Fibroblast of the aortic adventitia (primary cell): ENCODE measurements at regions not wholly inside any gene's neighbourhood (a gene's known extent, or its start where the extent isn't known, plus 50 kb on each side); places are given as distances from the start of the nearest gene placed in this dataset.
A peak's percentile ranks its signal among the peaks of the same experiment; 100 is the strongest.

Experiments
- DNase-seq: peaks from one replicate; pipeline ENCODE4 v3.0.0-alpha.2; 2010; ENCODE audit warnings: low read depth
- H3K4me3 ChIP-seq: 2 replicates; pipeline ENCODE4 v1.5.1; 2011; ENCODE audit warnings: low read depth, mild to moderate bottlenecking, control low read depth, low read length, moderate library complexity
- CTCF ChIP-seq: IDR thresholded peaks from 2 replicates; pipeline ENCODE4 v1.5.1; 2011; ENCODE audit warnings: mild to moderate bottlenecking, low read length, control low read depth, inconsistent platforms; ENCODE audit not compliant: insufficient read depth

GRCh38 chr3:78238811-78239210 is 1198.9 kb downstream of the ROBO2 start:
- H3K4me3 ChIP-seq = no peak overlapping the region
- no peak for TF ChIP-seq CTCF
- no peak for DNase-seq

GRCh38 chr3:78242724-78243123 is 1202.8 kb downstream of the ROBO2 start:
- TF ChIP-seq CTCF = no peak
- DNase-seq = no peak
- H3K4me3 ChIP-seq = no peak overlapping the region

- H3K4me3 ChIP-seq = no peak overlapping the region
- TF ChIP-seq CTCF = no peak
- DNase-seq = no peak
Measured at GRCh38 chr3:78244136-78244535, 1204.2 kb downstream of the ROBO2 start.

- no peak for DNase-seq
- no peak for TF ChIP-seq CTCF
- no peak overlapping the region for H3K4me3 ChIP-seq
Measured at GRCh38 chr3:78249294-78249693, 1209.4 kb downstream of the ROBO2 start.

- H3K4me3 ChIP-seq = no peak overlapping the region
- DNase-seq = no peak
- no peak for TF ChIP-seq CTCF
Measured at GRCh38 chr3:78253860-78254259, 1214.0 kb downstream of the ROBO2 start.

GRCh38 chr3:78255403-78255802 is 1215.5 kb downstream of the ROBO2 start:
- peak; percentile 93 for DNase-seq
- H3K4me3 ChIP-seq = no peak overlapping the region
- no peak for TF ChIP-seq CTCF

GRCh38 chr3:78256123-78256522 is 1216.2 kb downstream of the ROBO2 start:
- no peak for TF ChIP-seq CTCF
- DNase-seq = peak; percentile 9
- H3K4me3 ChIP-seq = no peak overlapping the region
